Transverse colon (tissue), 4 donors: ENCODE measurements at regions not wholly inside any gene's neighbourhood (a gene's known extent, or its start where the extent isn't known, plus 50 kb on each side); places are given as distances from the start of the nearest gene placed in this dataset.

Source experiments
- DNase-seq: peaks from one replicate; pipeline ENCODE4 v3.0.0-alpha.2; 2019
- H3K27ac ChIP-seq, 4 donors: fragments of 200-600 bp; sonication (generic); 2 replicates each; pipeline ENCODE4 v1.5.1; 2016 to 2018; ENCODE audit warnings: inconsistent platforms in 4 of 4
- H3K27me3 ChIP-seq: fragments of 200-600 bp; sonication (generic); 2 replicates; pipeline ENCODE4 v1.5.1; 2017; ENCODE audit warnings: inconsistent platforms
- H3K36me3 ChIP-seq, 4 donors: fragments of 200-600 bp; sonication (generic); 2 replicates each; pipeline ENCODE4 v1.5.1; 2017 to 2019; ENCODE audit warnings: inconsistent platforms in 4 of 4
- H3K4me1 ChIP-seq, 4 donors: fragments of 200-600 bp; sonication (generic); 2 replicates each; pipeline ENCODE4 v1.5.1; 2017 to 2020; ENCODE audit warnings: inconsistent platforms in 4 of 4
- H3K4me3 ChIP-seq, 4 donors: fragments of 200-600 bp; sonication (generic); 1 replicate in 1 of 4; 2 replicates in 3 of 4; pipeline versions ENCODE4 v1.5.1 to v1.6.1; 2017 to 2019; ENCODE audit warnings: inconsistent platforms in 4 of 4
- H3K9me3 ChIP-seq, 2 donors: fragments of 200-600 bp; sonication (generic); 2 replicates each; pipeline ENCODE4 v1.5.1; 2017 to 2019; ENCODE audit warnings: inconsistent platforms in 2 of 2
- CTCF ChIP-seq, 5 experiments: fragments of 200-600 bp in 3 of 5; fragments of 450-650 bp in 2 of 5; sonication (generic) in 3 of 5; IDR thresholded peaks; 1 replicate in 2 of 5; 2 replicates in 3 of 5; pipeline ENCODE4 v1.5.1; 2016 to 2017; ENCODE audit warnings: antibody characterized with exemption in 5 of 5, inconsistent platforms in 3 of 5, mild to moderate bottlenecking in 2 of 5, moderate library complexity in 1 of 5
- EP300 ChIP-seq: sonication (generic); formaldehyde crosslinking; IDR thresholded peaks from one replicate; pipeline ENCODE4 v1.6.1; 2017; ENCODE audit warnings: antibody characterized with exemption, low read depth
- POLR2A ChIP-seq: fragments of 450-650 bp; IDR thresholded peaks from one replicate; pipeline ENCODE4 v1.6.1; 2016; ENCODE audit warnings: antibody characterized with exemption, mild to moderate bottlenecking, moderate library complexity
- POLR2AphosphoS5 ChIP-seq, 3 donors: sonication (generic); formaldehyde crosslinking; IDR thresholded peaks; one replicate each; pipeline ENCODE4 v1.6.1; 2016; ENCODE audit warnings: antibody characterized with exemption in 3 of 3
- WGBS, 2 donors: methylation state at CpG; one replicate each; pipeline ENCODE4 v1.1.5; 2018; ENCODE audit warnings: low coverage in 1 of 2; 5-methylcytosine and 5-hydroxymethylcytosine counted together
- in situ Hi-C, 4 donors: fragments of 200-750 bp; cut with MboI; loops; one replicate each; pipeline versions ENCODE4 v1.15.0 to v1.15.1; 2017; ENCODE audit warnings: low sequenced_read_pairs in 3 of 4, low pct_ligation_motif_present in 1 of 4, low pct_unique_long_range_greater_than_20kb in 1 of 4
- intact Hi-C: fragments of 100-400 bp; cut with DNase I; formaldehyde crosslinking; loops from one replicate; pipeline ENCODE4 v1.15.1; 2023; ENCODE audit warnings: low total_unique reads

- in situ Hi-C loops, result no loop called here
- H3K27ac ChIP-seq, result no peak overlapping the region
These were observed 424.3 kb upstream of the ATP10A start for GRCh38 chr15:26287381-26287780.

GRCh38 chr15:26280281-26280680, 417.2 kb upstream of the ATP10A start:
- no peaks in the 10 kb centered on the region for H3K27me3 ChIP-seq
- in situ Hi-C loops, result no loop called here
- no peaks in the 10 kb centered on the region for H3K4me1 ChIP-seq
- no peak overlapping the region for H3K4me3 ChIP-seq
- H3K36me3 ChIP-seq, result no peaks in the 10 kb centered on the region
- no peak overlapping the region for H3K27ac ChIP-seq
- intact Hi-C loops, result no loop called here
- TF ChIP-seq POLR2A (no peak), POLR2AphosphoS5 (IDR thresholded peaks at IDR 0.05) (no peak), EP300 (no peak), CTCF (IDR thresholded peaks at IDR 0.05) (no peak)
- DNase-seq, result no peak
- WGBS, 2 donors, result 83 to 92% methylated on average over 1 of the region's 1 CpG
- no peaks in the 10 kb centered on the region for H3K9me3 ChIP-seq

More at GRCh38 chr15:26287381-26287780, 424.3 kb upstream of the ATP10A start:
- Histone ChIP-seq H3K9me3 (peaks cover 20 to 21% of the 10 kb centered on the region in 2 donors), H3K4me1 (no peaks in the 10 kb centered on the region), H3K27me3 (no peaks in the 10 kb centered on the region), H3K36me3 (no peaks in the 10 kb centered on the region), H3K4me3 (no peak overlapping the region)
- DNase-seq, result no peak
- intact Hi-C loops, result no loop called here
- TF ChIP-seq EP300 (no peak), POLR2AphosphoS5 (IDR thresholded peaks at IDR 0.05) (no peak), POLR2A (no peak), CTCF (IDR thresholded peaks at IDR 0.05) (no peak)

GRCh38 chr15:26261966-26262365, 398.8 kb upstream of the ATP10A start:
- Histone ChIP-seq H3K4me1 (no peaks in the 10 kb centered on the region), H3K36me3 (no peaks in the 10 kb centered on the region), H3K27ac (no peak overlapping the region), H3K4me3 (no peak overlapping the region), H3K27me3 (no peaks in the 10 kb centered on the region), H3K9me3 (no peaks in the 10 kb centered on the region)
- 74 to 80% methylated on average over 4 to 6 of the region's 6 CpGs for WGBS, 2 donors
- no peak for DNase-seq
- TF ChIP-seq POLR2AphosphoS5 (IDR thresholded peaks at IDR 0.05), result no peak
- TF ChIP-seq CTCF (IDR thresholded peaks at IDR 0.05), result no peak
- TF ChIP-seq EP300, result no peak
- TF ChIP-seq POLR2A, result no peak
- intact Hi-C loops (loop anchor here (10.0 kb wide), 1 partner anchor 757 kb away; no protein-coding TSS in a partner anchor), in situ Hi-C loops (loop anchor here in 2 of 4 donors (25.0 kb wide), 2 partner anchors 225 to 750 kb away; no protein-coding TSS in a partner anchor)

GRCh38 chr15:26261413-26261812, 398.3 kb upstream of the ATP10A start:
- in situ Hi-C loops, result loop anchor here in 2 of 4 donors (25.0 kb wide), 2 partner anchors 224 to 749 kb away; no protein-coding TSS in a partner anchor

More at GRCh38 chr15:26261413-26261812, 398.3 kb upstream of the ATP10A start:
- no peak overlapping the region for H3K4me3 ChIP-seq
- H3K27me3 ChIP-seq, result no peaks in the 10 kb centered on the region
- no peak for TF ChIP-seq EP300
- no peak for TF ChIP-seq POLR2A
- no peak for TF ChIP-seq CTCF (IDR thresholded peaks at IDR 0.05)
- no peak for TF ChIP-seq POLR2AphosphoS5 (IDR thresholded peaks at IDR 0.05)
- H3K4me1 ChIP-seq, result no peaks in the 10 kb centered on the region
- WGBS, 2 donors, result 51% methylated on average over 5 of the region's 5 CpGs; no CpG with 5 or more reads in 1 of the 2 donors
- H3K36me3 ChIP-seq, result no peaks in the 10 kb centered on the region
- no peak for DNase-seq
- intact Hi-C loops, result loop anchor here (10.0 kb wide), 1 partner anchor 757 kb away; no protein-coding TSS in a partner anchor
- no peak overlapping the region for H3K27ac ChIP-seq
- no peaks in the 10 kb centered on the region for H3K9me3 ChIP-seq
